Activated CD4-positive, alpha-beta T cell treated with anti-CD3 and anti-CD28 coated beads, Interleukin-2, amount 50 U/mL, for 24 hours (primary cell): ENCODE measurements at regions not wholly inside any gene's neighbourhood (a gene's known extent, or its start where the extent isn't known, plus 50 kb on each side); places are given as distances from the start of the nearest gene placed in this dataset.

Experiments used
- DNase-seq, 2 donors: peaks; one replicate each; pipeline ENCODE4 v3.0.0-alpha.2; 2020; ENCODE audit warnings: low read depth in 1 of 2, low spot score in 1 of 2

DNA sequence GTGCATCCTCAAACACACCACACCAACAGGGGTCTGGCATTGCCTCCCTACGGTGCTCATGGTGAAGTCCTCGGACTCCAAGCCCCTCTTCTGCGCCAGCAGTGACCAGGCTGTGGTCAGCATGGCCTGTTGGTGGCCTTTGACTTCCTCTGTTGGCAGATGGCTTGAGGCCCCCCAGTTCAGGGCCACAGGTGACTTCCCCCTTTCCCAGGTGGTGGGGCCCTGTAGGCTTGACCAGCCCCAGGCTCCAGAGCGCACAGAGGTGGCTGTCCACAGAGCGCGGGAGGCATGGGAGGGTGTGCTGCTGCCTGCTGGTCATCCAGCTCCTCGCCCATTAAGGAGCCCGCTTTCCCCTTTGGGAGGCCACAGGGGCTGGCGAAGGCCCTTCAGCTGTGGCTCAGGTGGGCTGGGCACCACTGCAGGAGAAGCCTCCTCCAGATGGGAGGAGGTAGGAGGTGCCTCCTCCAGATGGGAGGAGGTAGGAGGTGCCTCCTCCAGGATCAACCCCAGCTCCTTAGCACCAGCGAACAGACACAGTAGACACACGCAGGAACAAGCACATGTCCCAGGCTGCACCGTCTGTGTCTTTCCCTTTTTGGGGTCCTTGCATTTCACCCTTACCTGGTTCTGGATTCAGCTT is 52.1 kb upstream of the BHLHE23 start:
- DNase-seq, result no peak

DNA sequence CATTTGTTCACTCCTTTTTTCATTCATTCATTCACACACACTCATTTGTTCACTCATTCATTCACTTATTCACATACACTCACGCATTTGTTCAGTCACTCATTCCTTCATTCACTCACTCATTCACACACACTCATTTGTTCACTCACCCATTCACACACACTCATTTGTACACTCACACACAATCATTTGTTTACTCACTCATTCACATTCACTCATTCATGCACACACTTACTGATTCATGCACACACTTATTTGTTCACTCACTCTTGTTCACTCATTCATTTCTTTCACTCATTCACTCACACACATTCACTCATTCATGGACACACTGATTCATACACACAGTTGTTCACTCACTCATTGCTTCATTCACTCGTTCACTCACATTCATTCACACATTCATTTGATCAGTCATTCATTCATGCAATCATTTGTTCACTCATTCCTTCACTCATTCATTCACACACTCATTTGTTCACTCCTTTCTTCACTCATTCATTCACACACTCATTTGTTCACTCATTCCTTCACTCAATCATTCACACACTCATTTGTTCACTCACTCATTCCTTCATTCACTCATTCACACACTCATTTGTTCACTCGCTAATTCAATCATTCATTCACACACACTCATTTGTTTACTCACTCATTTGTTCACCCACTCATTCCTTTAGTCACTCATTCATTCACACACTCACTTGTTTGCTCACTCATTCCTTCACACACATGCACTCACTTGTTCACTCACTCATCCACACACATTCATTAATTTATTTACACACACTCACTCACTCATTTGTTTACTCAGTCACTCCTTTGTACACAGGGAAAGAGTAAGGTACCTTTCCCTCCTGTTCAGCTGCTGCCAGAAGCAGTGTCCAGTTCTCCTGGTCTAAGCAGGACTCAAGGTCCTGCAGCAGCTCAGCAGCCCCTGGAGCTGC is 50.7 kb upstream of the BHLHE23 start:
- DNase-seq, result no peak

DNA sequence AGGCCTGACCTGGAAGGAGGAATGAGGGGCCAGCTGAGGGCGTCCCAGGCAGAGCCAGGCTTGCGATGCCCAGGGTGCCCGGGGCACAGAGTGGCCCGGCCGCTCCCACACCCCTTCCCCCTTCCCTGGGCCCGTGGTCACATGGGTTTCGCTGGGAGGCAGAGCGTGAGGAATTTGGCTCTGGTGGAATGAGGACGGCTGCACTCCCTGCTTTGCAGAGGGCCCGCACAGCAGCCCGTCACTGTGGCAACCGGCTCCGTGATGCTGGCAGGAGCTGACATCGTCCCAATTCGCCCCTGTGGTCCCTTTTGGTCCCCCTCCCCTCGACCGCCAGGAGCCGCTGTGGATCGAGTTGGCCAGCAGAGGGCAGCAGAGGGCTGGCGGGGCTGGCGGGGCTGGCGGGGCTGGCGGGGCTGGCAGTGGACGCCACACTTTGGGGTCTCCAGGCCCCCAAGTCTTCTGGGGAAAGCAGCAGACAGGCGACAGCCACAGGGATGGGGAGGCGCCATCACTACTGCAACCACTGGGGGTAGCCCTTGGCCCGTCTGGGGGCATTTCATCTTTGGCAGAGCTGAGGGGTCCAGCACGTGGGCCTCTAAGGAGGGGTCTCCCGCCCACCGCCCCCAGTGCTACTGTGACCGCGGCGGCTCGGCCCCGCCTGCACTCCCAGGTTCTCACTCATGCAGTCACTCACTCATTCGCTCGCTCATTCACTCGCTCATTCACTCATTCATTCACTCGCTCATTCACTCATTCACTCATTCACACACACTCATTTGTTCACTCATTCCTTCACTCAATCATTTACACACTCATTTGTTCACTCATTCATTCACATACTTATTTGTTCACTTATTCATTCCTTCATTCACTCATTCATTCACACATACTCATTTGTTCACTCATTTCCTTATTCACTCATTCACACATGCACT is 49.7 kb upstream of the BHLHE23 start:
- DNase-seq, result peak; percentile 15 to 20
